Ovary (tissue), 3 donors: ENCODE measurements at regions not wholly inside any gene's neighbourhood (a gene's known extent, or its start where the extent isn't known, plus 50 kb on each side); places are given as distances from the start of the nearest gene placed in this dataset.

Experiments used
- CTCF ChIP-seq, 3 donors: fragments of 450-650 bp in 2 of 3; fragments of 200-600 bp in 1 of 3; IDR thresholded peaks; one replicate each; pipeline versions ENCODE4 v1.5.1 to v1.8.0; 2016 to 2022; ENCODE audit warnings: antibody characterized with exemption in 3 of 3, mild to moderate bottlenecking in 1 of 3
- POLR2A ChIP-seq: fragments of 450-650 bp; IDR thresholded peaks from one replicate; pipeline ENCODE4 v1.6.1; 2017; ENCODE audit warnings: antibody characterized with exemption, mild to moderate bottlenecking, moderate library complexity
- donor health status: DM: no; HTN: no; CAD: no.

- TF ChIP-seq CTCF (IDR thresholded peaks at IDR 0.05), result no peak
- no peak for TF ChIP-seq POLR2A
These were observed 928.4 kb downstream of the TMTC2 start for GRCh38 chr12:83615152-83615551.
